ENCODE measurements at regions not wholly inside any gene's neighbourhood (a gene's known extent, or its start where the extent isn't known, plus 50 kb on each side); places are given as distances from the start of the nearest gene placed in this dataset.

DNA sequence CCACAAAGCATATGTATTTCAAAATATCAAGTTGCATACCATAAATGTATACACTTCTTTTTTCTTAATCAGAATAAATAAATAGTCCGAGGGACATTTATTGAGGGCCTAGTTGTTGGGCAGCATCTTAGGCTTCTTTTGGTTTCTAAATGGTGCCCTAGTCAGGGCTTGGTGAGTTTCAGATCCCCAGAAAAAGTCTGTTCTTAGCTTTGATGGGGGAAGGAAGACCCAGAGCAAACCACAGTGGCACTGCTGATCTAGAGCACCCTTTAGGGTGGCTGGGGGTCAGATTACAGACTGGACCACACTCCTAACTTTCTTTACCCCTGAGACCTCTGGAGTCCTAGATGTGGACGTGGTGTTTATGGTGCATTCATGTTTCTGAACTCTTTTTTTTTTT is 97.8 kb downstream of the C9orf152 start:
- DNase-seq (ENCODE audit: low spot score): no peak
- Histone ChIP-seq H3K36me3 (no peaks in the 10 kb centered on the region), H3K9me3 (no peaks in the 10 kb centered on the region), H3K4me1 (peaks cover 0 to 36% of the 10 kb centered on the region in 2 donors), H3K27me3 (no peaks in the 10 kb centered on the region), H3K27ac (no peak overlapping the region), H3K4me3 (no peak overlapping the region)
- TF ChIP-seq, protein P1, sequence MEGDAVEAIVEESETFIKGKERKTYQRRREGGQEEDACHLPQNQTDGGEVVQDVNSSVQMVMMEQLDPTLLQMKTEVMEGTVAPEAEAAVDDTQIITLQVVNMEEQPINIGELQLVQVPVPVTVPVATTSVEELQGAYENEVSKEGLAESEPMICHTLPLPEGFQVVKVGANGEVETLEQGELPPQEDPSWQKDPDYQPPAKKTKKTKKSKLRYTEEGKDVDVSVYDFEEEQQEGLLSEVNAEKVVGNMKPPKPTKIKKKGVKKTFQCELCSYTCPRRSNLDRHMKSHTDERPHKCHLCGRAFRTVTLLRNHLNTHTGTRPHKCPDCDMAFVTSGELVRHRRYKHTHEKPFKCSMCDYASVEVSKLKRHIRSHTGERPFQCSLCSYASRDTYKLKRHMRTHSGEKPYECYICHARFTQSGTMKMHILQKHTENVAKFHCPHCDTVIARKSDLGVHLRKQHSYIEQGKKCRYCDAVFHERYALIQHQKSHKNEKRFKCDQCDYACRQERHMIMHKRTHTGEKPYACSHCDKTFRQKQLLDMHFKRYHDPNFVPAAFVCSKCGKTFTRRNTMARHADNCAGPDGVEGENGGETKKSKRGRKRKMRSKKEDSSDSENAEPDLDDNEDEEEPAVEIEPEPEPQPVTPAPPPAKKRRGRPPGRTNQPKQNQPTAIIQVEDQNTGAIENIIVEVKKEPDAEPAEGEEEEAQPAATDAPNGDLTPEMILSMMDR (IDR thresholded peaks at IDR 0.05): no peak

DNA sequence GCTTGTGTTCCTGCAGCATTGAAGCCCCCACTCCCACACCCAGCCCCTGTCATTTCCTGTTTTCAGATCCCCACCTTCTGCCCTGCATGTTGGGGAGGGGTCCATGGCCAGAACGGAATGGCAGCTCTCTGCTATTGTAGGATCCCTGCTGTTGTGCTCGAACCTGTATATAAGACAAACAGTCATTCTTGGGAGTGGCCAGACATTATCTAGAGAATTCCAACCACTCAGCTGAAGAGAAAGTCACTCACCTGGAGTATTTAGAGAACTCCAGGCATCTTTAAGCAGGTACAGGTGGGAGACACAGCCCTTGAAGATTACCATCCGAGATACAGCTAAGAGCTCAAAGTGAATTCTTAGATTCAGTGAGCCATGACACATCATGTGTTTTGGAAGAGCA is 96.1 kb downstream of the C9orf152 start:
- Histone ChIP-seq H3K27ac (no peak overlapping the region), H3K4me3 (no peak overlapping the region), H3K9me3 (no peaks in the 10 kb centered on the region), H3K36me3 (no peaks in the 10 kb centered on the region), H3K4me1 (peaks cover 0 to 39% of the 10 kb centered on the region in 2 donors), H3K27me3 (no peaks in the 10 kb centered on the region)
- DNase-seq (ENCODE audit: low spot score): no peak
- TF ChIP-seq, protein P1 (IDR thresholded peaks at IDR 0.05): no peak

DNA sequence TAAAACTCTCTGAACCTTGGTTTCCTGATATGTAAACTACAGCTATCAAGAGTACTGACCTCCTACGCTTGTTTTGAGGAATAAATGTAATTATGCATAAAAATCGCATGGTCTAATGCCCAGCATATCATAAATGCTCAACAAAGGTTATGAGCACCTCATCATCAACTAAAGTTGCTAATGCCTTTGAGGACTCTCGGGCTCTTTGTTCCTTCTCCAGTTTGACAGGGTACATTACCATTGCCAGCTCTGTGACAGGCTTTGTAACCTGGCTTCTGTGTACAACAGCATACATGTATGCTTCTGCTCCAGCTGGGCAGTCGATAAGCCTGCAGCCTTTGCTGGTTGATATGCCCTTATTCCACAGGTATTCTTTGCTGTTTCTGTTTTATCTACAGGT is 95.2 kb downstream of the C9orf152 start:
- H3K27ac ChIP-seq: no peak overlapping the region
- H3K4me3 ChIP-seq: no peak overlapping the region
- no peaks in the 10 kb centered on the region for H3K27me3 ChIP-seq
- TF ChIP-seq, protein P1 (IDR thresholded peaks at IDR 0.05): no peak
- no peaks in the 10 kb centered on the region for H3K9me3 ChIP-seq
- H3K4me1 ChIP-seq: peaks cover 0 to 42% of the 10 kb centered on the region in 2 donors
- DNase-seq (ENCODE audit: low spot score): no peak
- no peaks in the 10 kb centered on the region for H3K36me3 ChIP-seq

DNA sequence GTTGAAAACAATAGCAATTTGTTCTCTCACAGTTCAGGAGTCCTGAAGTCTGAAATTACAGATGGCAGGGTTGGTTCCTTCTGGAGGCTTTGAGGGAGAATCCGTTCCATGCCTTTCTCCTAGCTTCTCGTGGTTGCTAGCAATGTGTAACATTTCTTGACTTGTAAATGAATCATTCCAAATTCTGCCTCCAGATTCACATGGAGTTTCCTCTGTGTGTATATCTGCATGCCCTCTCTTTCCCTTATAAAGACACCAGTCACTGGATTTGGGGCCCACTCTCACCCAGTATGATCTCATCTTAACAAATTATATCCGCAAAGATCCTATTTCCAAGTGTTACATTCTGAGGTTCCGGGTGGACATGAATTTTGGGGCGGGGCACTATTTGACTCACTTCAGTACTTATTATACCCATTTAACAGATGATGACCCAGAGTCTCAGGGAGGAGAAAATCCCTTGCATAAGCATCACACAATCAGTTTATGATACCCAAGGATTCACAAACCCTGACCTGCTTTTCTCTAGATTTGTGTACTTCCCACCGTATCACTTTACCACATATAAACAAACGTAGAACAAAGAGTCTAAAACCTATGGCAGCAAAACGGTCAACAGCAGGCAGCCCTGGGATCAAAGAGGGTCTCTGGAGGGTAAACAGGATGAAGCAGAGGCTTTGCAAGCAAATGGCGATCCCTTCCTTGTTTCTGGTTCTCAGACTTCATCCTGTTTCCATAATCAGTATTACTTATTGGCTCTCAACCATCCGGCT is 93.7 kb downstream of the C9orf152 start:
- Histone ChIP-seq H3K27me3 (no peaks in the 10 kb centered on the region), H3K4me1 (peaks cover 0 to 38% of the 10 kb centered on the region in 2 donors), H3K36me3 (no peaks in the 10 kb centered on the region), H3K4me3 (no peak overlapping the region), H3K9me3 (no peaks in the 10 kb centered on the region), H3K27ac (peak overlapping the region in 1 of 2 donors; percentile 61)
- DNase-seq (ENCODE audit: low spot score): no peak
- TF ChIP-seq, protein P1 (IDR thresholded peaks at IDR 0.05): no peak

DNA sequence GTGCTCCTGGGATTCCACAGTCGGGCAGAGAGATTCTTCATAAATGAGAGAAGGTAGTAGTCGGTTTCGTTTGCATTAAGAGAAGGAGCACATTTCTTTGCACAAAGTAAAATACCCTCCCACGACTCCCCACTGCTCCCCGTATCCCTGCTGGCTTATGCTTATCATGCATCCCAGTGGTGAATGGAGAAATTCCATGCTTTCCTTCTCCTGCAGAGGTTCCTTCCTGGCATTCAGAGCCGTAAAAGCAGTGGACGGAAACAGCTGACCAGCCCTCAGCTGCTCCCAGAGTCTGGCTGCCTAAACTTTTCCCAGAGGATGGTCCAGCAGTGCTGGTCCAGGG is 93.1 kb downstream of the C9orf152 start:
- TF ChIP-seq, protein P1 (IDR thresholded peaks at IDR 0.05): no peak

More for the DNA sequence above, 93.1 kb downstream of the C9orf152 start:
- Histone ChIP-seq H3K27ac (peak overlapping the region; percentile 60 to 61), H3K4me1 (peaks cover 0 to 32% of the 10 kb centered on the region in 2 donors), H3K9me3 (no peaks in the 10 kb centered on the region), H3K4me3 (no peak overlapping the region), H3K27me3 (no peaks in the 10 kb centered on the region), H3K36me3 (no peaks in the 10 kb centered on the region)
- no peak for DNase-seq (ENCODE audit: low spot score)
